Right forelimb (tissue), 1 donor: ENCODE measurements at regions not wholly inside any gene's neighbourhood (a gene's known extent, or its start where the extent isn't known, plus 50 kb on each side); places are given as distances from the start of the nearest gene placed in this dataset.
A peak's percentile ranks its signal among the peaks of the same experiment; 100 is the strongest.
"Not testable (repeated sequence)": the region's sequence is repeated elsewhere in the genome, so short reads cannot be mapped to it uniquely, and the experiment has no call there.

Experiments used
- DNase-seq: peaks from one replicate; pipeline ENCODE4 v3.0.0-alpha.2; 2018

DNA sequence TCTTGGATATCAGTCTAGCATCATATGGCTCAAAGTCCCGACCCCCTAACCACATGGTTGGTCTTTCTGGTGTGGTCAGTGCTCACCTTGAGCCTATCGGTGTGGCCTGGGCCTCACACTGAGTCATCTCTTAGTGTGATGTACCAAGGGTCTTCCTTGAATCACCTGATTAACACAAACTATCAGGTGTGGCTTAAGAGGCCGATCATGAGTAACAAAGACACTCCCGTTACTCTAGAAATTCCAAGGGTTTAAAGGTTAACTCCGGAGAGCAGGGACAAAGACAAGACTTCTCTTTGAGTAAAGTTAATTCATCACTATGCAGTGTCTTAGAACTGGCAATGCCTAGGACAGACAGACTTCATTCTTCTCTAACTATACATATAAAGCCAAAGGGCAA, 52.3 kb upstream of the ARMC3 start:
- no peak for DNase-seq

GRCh38 chr10:22874189-22874854, 53.5 kb upstream of the ARMC3 start:
- DNase-seq: no peak

DNA sequence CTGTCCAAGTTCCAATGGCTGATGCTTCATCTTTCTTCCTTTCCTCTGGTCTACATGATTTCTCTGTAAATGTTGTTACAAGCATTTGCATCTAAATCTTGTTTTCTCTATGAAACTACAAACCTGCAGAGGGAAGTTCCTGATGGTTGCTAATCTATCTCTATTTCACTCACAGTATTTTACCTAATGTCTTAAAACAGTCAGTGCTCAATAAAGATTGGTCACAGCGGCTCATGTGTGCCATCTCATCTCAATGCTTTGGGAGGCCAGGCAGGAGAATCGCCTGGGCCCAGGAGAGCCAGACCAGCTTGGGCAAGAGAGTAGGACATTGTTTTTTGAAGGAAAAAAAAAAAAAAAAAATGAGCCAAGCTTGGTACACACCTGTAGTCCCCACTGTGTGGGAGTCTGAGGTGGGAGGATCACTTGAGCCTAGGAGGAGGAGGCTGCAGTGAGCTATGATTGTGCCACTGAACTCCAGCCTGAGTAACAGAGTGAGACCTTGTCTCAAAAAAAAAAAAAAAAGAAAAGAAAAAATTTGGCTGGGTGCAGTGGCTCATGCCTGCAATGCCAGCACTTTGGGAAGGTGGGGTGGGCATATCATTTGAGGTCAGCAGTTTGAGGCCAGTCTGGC, 71.3 kb upstream of the ARMC3 start:
- DNase-seq: no peak

DNA sequence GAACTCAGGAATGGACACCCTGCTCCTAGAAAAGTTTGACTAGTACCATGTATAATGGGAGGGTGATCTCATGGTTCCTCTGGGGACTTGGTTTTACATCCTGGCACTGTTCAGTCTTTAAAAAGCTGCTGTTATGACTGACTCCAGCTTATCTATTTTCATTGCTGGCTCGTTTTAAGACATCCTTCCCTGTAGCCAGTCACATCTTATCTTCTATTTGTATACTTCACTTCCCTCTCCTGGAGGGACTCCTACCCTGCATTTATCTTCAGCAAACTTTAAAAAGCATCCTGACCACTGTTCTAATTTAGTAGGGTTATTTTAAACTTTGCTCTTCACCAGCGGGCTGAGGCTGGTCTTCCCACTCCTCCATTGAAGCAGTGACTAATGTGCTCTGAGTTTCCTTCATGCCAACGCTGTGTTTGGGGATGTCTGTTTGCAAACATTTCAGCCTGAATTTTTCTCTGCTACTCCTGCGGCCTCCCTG, 72.9 kb upstream of the ARMC3 start:
- no peak for DNase-seq

GRCh38 chr10:22853906-22854447, 73.9 kb upstream of the ARMC3 start:
- DNase-seq: no peak

DNA sequence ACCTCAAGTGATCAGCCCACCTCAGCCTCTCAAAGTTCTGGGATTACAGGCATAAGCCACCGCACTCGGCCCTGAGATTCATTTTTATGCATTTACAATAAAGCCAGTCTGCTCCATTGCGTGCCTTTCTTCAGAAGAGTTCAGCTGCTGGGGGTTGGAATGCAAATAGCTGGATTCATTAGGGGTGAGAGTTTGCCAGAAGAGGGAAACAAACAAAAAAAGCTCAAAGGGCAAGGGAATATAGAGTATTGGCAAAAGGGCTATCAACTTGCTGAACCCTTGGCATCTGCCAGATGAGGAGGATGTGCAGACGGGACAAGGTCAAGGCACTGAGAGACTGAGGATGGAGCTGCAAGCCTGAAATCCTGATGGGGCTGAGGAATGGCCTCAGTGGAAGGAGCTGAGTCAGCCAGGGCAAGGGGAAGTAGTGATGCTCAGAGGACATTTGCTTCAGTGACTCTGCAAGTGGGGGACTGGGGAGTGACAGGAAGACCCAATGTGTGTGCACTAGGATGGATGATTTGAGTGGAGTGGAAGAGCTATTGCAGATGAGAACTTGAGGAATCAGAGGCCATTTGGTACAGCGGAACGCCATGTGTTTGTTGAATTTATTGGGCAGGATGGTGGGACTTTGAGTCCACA, 75.0 kb upstream of the ARMC3 start:
- no peak for DNase-seq

- no peak for DNase-seq
Measured at GRCh38 chr10:22851865-22852239, 76.0 kb upstream of the ARMC3 start.

GRCh38 chr10:22850541-22850940, 77.3 kb upstream of the ARMC3 start:
- no peak for DNase-seq

DNA sequence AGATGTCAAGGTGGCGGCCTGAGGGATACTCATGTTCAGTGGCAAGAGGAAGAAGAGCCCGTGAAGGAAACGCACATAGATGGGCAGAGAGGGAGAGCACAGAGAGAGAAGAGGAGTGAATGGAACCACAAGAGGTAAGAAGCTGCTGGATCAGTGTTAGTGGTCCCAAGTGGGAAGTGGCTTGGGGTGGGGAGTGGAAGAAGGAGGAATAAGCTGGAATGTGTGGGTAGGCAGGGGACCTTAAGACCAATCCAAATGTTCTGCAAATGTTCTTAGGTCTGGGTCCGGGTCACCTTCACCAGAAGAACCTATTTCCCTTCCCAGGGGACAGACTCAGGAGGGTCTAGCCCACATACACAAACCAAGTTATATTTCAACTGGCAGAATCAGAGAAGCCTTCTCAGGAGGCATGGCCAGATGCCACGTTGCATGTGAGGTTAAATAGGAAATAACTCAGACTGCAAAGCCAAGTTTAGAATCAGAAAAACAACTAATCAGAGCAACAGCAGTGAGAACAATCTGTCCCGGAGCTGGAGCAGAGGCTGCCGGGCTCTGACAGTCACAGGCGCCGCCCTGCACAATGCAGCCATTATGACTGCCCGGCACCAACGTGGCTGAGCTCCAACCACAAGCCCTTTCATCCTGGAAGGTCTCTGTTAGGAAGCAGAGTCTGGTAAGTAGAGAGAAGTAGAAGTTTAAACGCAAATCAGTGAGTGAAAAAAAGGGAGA, 78.6 kb upstream of the ARMC3 start:
- peak; percentile 57 for DNase-seq

- DNase-seq: no peak
Measured at GRCh38 chr10:22848509-22848908, 79.3 kb upstream of the ARMC3 start.

DNA sequence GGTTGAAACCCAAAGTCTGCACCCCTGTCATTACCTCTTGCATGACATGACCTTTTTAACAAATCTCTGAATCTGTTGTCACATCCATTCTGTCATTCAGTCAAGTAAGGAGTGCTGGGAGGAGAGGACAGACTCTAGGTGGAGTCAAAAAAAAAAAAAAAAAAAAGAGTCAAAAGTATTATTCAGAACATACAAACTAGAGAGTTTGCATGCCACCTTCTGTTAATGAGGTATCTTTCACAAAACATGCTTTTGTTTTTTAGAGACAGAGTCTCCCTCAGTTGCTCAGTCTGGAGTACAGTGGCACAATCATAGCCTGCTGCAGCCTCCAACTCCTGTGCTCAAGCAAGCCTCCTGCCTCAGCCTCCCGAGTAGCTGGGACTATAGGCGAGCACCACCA, 81.6 kb upstream of the ARMC3 start:
- DNase-seq: no peak

DNA sequence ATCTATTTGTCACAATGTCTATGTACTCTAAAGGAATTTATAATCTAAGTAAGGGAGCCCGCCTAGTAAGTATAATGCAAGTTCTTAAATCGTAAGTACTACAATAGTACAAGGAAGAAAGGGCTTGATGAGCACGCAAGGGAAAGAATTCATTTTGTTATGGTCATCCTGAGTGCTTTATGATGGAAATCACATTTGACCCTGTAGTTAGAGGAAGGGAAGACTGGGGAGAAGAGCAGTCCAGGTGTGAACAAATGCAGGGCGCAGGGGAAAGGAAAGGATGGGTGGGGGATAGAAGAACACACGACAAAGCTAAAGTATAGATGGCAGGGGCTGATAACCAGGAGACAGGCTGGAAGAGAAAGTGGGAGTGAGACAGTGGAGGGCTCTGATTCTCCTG, 88.2 kb upstream of the ARMC3 start:
- no peak for DNase-seq

DNA sequence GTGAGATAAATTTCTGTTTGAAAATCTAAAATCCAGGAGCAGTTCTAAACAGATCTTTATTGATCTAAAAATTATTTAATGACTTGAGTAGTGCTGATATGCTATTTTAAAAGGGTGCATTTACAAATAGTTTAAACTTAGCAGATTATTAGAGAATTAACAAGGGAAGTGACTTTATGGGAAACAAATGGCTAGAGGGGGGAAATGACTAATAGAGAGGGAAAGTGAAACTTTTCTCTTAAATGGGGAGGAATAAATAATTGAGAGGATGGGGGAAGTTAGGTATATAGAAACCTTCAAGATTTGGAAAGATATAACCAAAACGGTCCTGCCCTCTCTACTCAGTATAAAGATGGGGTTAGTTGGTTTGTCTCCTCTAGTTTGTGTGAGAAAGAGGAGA, 90.1 kb upstream of the ARMC3 start:
- DNase-seq: no peak

DNA sequence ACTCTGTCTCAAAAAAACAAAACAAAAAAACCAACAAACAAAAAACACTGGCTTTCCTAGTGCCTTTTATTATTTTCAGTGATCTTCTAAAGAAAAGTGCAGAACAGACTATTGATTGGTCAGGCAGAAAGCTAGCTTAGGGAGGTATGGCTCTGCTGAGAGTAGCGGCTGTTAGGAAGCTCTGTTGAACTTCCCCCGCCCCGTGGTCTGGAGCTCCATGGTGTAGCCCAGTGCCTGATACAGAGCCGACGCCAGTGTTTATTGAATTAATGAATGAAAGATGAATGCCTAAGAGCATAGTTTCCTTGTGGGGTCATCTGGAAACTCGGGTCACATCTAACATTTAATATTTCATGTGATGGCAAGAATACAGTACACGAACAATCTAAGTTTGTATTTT, 90.5 kb upstream of the ARMC3 start:
- DNase-seq: no peak

GRCh38 chr10:22834471-22834870, 93.4 kb upstream of the ARMC3 start:
- no peak for DNase-seq

GRCh38 chr10:22833781-22834180, 94.1 kb upstream of the ARMC3 start:
- DNase-seq: no peak

DNA sequence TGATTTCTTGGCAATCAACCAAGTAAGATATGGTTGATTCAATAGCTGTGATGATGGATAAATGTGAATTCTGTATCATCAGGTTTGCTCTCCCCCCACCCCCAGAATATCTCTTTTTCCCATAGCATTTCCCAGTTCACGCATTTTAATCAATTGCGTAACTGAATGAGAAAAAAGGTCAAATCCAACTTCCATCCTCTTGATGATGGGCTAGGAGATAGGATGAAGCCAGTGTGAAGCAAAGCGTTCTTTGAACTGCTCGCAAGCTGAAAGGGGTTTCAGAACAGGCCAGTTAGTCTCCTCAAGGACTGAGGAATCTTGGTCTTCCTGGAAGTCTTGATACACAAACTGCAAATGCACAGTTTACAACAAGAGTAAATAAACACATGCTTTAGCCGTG, 94.5 kb upstream of the ARMC3 start:
- no peak for DNase-seq

DNA sequence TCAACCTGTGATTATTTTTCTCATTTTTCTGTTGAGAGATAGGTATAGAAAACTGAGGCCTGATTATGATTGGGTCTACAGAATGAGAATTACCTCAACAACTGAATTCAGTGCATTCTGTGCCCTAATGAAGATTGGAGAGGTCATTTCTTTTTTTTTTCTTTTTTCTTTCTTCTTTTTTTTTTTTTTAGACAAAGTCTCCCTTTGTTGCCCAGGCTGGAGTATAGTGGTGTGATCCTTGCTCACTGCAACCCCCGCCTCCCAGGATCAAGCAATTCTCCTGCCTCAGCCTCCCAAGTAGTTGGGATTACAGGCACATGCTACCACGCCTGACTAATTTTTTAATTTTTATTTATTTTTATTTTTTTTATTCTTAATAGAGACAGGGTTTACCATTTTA, 95.0 kb upstream of the ARMC3 start:
- no peak for DNase-seq

DNA sequence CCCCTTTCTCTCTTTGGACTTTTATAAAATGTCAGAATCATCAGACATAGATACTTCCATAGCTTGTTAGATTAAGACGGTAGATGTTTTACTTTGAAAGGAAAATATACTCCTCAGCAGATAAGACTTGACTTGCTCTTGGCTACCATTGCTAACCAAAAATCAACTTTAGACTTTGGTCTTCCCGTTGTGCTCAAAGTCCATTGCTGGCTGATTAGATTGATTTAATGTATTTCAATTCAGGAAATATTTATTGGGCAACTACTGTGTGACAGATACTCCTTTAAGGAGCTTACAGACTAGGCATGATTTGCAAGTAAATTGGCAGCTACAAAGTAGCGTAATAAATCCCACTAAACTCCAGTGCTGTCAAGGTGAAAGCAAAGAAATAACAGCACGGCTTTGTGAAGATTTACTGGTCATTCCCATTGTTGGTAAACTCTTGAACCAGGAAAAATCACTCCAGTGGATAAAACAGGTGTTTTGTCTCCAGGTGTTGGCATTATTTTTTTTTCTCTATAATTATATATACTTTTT, 95.7 kb upstream of the ARMC3 start:
- DNase-seq: no peak

GRCh38 chr10:22831586-22831985, 96.3 kb upstream of the ARMC3 start:
- no peak for DNase-seq

DNA sequence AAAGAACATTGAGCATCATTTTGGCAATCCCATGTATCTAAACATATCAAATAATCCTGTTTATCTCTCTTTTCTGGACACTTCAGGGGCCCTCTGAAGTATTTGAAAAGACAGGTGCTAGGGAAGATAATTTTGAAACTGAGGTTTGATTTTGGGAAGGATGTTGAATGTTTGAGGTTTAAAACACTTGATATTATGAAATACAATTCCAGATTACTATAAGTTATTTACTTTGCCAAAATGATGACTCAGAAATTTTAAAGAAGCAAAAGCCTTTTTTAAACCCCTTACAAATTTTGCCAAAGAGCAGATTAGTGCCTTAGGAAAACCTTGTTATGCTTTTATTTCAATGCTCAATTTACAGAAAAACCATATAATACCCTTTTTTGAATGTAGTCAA, 99.1 kb upstream of the ARMC3 start:
- DNase-seq: not testable (repeated sequence)

DNA sequence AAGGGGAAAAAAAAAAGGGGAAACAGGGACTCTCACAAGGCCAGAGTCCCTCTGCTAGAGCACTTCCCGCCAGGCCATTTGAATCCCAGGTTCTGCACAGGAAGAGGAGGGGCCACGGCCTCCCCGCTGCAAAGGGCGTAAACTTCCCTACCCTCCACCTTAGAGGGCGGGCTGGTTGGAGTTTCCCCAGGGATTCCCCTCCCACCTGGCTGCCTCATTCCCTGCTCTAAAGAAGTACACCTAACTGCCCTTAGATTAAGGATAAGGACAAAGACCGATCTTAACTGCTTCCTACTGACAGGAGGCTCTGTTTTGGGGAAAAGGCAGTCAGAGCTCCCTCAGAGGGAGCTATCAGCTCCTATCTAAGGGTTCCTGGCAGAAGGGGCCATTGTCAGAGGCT, 102.0 kb upstream of the ARMC3 start:
- no peak for DNase-seq

GRCh38 chr10:22824984-22825383, 102.9 kb upstream of the ARMC3 start:
- no peak for DNase-seq
